ENCODE measurements at regions not wholly inside any gene's neighbourhood (a gene's known extent, or its start where the extent isn't known, plus 50 kb on each side); places are given as distances from the start of the nearest gene placed in this dataset.

DNA sequence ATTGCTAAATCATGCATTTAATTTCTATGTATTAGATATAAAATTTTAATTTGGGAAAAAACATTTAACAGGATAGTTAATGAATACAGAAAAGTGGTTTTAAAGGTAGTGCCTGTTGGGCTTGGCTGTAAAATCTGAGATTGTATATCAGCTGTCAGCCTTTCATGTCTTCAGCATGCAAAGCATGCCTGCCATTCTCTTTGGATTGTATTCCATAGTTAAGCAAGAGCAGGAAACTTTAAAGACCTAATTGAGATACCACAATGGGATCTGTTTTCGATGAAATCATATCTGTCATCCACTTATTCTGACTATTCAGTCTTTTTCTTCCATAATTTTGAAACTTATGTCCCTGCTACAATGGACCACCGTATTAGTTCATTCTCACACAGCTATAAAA, 451.0 kb upstream of the DDI1 start:
- TF ChIP-seq JUND (IDR thresholded peaks at IDR 0.05) (no peak), RAD21 (IDR thresholded peaks at IDR 0.05) (no peak), TAF1 (conservative IDR thresholded peaks at IDR 0.05) (no peak), EGR1 (IDR thresholded peaks at IDR 0.05; ENCODE audit: low read depth in 2 of 2) (no peak), RXRA (IDR thresholded peaks at IDR 0.05) (no peak), HNF4A (conservative IDR thresholded peaks at IDR 0.05) (no peak), FOXA2 (IDR thresholded peaks at IDR 0.05) (no peak), HNF4G (IDR thresholded peaks at IDR 0.05) (no peak), NR2F2 (IDR thresholded peaks at IDR 0.05) (no peak), SP1 (IDR thresholded peaks at IDR 0.05) (no peak), YY1 (IDR thresholded peaks at IDR 0.05) (no peak)
- TF ChIP-seq, protein P1, sequence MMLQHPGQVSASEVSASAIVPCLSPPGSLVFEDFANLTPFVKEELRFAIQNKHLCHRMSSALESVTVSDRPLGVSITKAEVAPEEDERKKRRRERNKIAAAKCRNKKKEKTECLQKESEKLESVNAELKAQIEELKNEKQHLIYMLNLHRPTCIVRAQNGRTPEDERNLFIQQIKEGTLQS (IDR thresholded peaks at IDR 0.05): no peak
- TF ChIP-seq, protein P2, sequence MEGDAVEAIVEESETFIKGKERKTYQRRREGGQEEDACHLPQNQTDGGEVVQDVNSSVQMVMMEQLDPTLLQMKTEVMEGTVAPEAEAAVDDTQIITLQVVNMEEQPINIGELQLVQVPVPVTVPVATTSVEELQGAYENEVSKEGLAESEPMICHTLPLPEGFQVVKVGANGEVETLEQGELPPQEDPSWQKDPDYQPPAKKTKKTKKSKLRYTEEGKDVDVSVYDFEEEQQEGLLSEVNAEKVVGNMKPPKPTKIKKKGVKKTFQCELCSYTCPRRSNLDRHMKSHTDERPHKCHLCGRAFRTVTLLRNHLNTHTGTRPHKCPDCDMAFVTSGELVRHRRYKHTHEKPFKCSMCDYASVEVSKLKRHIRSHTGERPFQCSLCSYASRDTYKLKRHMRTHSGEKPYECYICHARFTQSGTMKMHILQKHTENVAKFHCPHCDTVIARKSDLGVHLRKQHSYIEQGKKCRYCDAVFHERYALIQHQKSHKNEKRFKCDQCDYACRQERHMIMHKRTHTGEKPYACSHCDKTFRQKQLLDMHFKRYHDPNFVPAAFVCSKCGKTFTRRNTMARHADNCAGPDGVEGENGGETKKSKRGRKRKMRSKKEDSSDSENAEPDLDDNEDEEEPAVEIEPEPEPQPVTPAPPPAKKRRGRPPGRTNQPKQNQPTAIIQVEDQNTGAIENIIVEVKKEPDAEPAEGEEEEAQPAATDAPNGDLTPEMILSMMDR (IDR thresholded peaks at IDR 0.05; ENCODE audit: low read depth, low read length, missing input control): no peak
- TF ChIP-seq, protein P3, sequence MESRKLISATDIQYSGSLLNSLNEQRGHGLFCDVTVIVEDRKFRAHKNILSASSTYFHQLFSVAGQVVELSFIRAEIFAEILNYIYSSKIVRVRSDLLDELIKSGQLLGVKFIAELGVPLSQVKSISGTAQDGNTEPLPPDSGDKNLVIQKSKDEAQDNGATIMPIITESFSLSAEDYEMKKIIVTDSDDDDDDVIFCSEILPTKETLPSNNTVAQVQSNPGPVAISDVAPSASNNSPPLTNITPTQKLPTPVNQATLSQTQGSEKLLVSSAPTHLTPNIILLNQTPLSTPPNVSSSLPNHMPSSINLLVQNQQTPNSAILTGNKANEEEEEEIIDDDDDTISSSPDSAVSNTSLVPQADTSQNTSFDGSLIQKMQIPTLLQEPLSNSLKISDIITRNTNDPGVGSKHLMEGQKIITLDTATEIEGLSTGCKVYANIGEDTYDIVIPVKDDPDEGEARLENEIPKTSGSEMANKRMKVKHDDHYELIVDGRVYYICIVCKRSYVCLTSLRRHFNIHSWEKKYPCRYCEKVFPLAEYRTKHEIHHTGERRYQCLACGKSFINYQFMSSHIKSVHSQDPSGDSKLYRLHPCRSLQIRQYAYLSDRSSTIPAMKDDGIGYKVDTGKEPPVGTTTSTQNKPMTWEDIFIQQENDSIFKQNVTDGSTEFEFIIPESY (IDR thresholded peaks at IDR 0.05): no peak
- TF ChIP-seq, protein P4, sequence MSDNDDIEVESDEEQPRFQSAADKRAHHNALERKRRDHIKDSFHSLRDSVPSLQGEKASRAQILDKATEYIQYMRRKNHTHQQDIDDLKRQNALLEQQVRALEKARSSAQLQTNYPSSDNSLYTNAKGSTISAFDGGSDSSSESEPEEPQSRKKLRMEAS (IDR thresholded peaks at IDR 0.05): no peak
- H3K36me3 ChIP-seq (ENCODE audit: control insufficient read depth in 4 of 4, insufficient read depth in 3 of 4, low read depth in 1 of 4, low read length in 3 of 4): no peaks in the 10 kb centered on the region
- H3K9ac ChIP-seq (ENCODE audit: low read depth in 1 of 2, low read length in 2 of 2): no peak overlapping the region
- H3K4me1 ChIP-seq (ENCODE audit: control insufficient read depth in 4 of 4, insufficient read depth in 4 of 4, low read length in 3 of 4): no peaks in the 10 kb centered on the region
- H3K9me3 ChIP-seq (ENCODE audit: control insufficient read depth in 4 of 4, low read length in 3 of 4): no peaks in the 10 kb centered on the region
- WGBS: 70% methylated on average over 2 of the region's 2 CpGs
- H3K4me3 ChIP-seq (ENCODE audit: low read depth in 1 of 3, low read length in 3 of 3): no peak overlapping the region
- H3K27ac ChIP-seq (ENCODE audit: low read depth in 1 of 2, low read length in 2 of 2): no peak overlapping the region
- H3K27me3 ChIP-seq (ENCODE audit: control insufficient read depth in 4 of 4, insufficient read depth in 4 of 4, low read length in 3 of 4): no peaks in the 10 kb centered on the region
- no peak for DNase-seq (ENCODE audit: low spot score)

DNA sequence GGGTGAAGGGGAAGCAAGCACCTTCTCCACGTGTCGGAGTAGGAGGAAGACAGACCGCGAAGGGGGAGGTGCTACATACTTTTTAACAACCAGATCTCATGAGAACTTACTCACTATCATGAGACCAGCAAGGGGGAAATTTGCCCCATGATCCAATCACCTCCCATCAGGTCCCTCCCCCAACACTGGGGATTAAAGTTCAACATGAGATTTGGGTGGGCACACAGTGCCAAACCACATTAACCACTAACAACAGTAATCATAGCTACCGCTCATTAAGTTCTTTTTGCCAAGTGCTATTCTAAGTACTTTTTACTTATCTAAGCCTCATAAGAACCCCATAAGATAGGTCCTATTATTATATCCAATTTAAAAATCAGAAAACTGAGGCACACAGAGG, 450.5 kb upstream of the DDI1 start:
- Histone ChIP-seq H3K27ac (ENCODE audit: low read depth in 1 of 2, low read length in 2 of 2) (no peak overlapping the region), H3K27me3 (ENCODE audit: control insufficient read depth in 4 of 4, insufficient read depth in 4 of 4, low read length in 3 of 4) (no peaks in the 10 kb centered on the region), H3K9ac (ENCODE audit: low read depth in 1 of 2, low read length in 2 of 2) (no peak overlapping the region), H3K36me3 (ENCODE audit: control insufficient read depth in 4 of 4, insufficient read depth in 3 of 4, low read depth in 1 of 4, low read length in 3 of 4) (no peaks in the 10 kb centered on the region), H3K4me3 (ENCODE audit: low read depth in 1 of 3, low read length in 3 of 3) (no peak overlapping the region), H3K4me1 (ENCODE audit: control insufficient read depth in 4 of 4, insufficient read depth in 4 of 4, low read length in 3 of 4) (no peaks in the 10 kb centered on the region), H3K9me3 (ENCODE audit: control insufficient read depth in 4 of 4, low read length in 3 of 4) (no peaks in the 10 kb centered on the region)
- TF ChIP-seq, protein P3 (IDR thresholded peaks at IDR 0.05): no peak
- no peak for TF ChIP-seq NR2F2 (IDR thresholded peaks at IDR 0.05)
- 81% methylated on average over 5 of the region's 5 CpGs for WGBS
- DNase-seq (ENCODE audit: low spot score): no peak

Data from liver (tissue), 8 donors.